Tibial nerve (tissue), 3 donors: ENCODE measurements at regions not wholly inside any gene's neighbourhood (a gene's known extent, or its start where the extent isn't known, plus 50 kb on each side); places are given as distances from the start of the nearest gene placed in this dataset.
"Not testable (repeated sequence)": the region's sequence is repeated elsewhere in the genome, so short reads cannot be mapped to it uniquely, and the experiment has no call there.

Experiments
- POLR2A ChIP-seq, 2 donors: fragments of 450-650 bp; IDR thresholded peaks; one replicate each; pipeline ENCODE4 v1.6.1; 2017; ENCODE audit warnings: antibody characterized with exemption in 2 of 2, mild to moderate bottlenecking in 2 of 2, moderate library complexity in 2 of 2
- TF ChIP-seq, protein P1 (sequence below), 5 experiments: fragments of 200-600 bp in 3 of 5; fragments of 450-650 bp in 2 of 5; sonication (generic) in 3 of 5; IDR thresholded peaks; one replicate each; pipeline ENCODE4 v1.5.1; 2016 to 2019; ENCODE audit warnings: antibody characterized with exemption in 5 of 5, mild to moderate bottlenecking in 3 of 5, moderate library complexity in 2 of 5

DNA sequence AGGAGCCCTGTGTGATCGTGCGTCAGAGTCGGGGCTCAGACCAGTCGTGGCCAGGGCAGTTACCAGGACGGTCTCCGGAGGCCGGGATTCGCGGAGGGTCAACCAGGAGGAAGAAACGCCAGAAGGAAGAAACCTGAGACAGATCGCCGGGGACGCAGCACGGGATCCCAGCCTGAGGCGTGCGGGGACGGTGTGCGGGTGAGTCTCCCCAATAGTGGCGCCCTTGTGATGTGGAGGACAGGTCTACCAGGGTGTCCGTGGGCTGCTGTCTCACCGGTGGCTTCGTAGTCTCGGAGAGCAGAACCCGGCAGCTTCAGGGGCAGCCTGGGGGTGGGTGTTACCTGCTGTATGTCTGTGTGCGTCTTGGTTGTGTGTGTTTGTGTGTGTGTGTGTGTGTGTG is 1399.1 kb upstream of the PCDH10 start:
- TF ChIP-seq, protein P1, sequence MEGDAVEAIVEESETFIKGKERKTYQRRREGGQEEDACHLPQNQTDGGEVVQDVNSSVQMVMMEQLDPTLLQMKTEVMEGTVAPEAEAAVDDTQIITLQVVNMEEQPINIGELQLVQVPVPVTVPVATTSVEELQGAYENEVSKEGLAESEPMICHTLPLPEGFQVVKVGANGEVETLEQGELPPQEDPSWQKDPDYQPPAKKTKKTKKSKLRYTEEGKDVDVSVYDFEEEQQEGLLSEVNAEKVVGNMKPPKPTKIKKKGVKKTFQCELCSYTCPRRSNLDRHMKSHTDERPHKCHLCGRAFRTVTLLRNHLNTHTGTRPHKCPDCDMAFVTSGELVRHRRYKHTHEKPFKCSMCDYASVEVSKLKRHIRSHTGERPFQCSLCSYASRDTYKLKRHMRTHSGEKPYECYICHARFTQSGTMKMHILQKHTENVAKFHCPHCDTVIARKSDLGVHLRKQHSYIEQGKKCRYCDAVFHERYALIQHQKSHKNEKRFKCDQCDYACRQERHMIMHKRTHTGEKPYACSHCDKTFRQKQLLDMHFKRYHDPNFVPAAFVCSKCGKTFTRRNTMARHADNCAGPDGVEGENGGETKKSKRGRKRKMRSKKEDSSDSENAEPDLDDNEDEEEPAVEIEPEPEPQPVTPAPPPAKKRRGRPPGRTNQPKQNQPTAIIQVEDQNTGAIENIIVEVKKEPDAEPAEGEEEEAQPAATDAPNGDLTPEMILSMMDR (IDR thresholded peaks at IDR 0.05): not testable (repeated sequence)
- TF ChIP-seq POLR2A (IDR thresholded peaks at IDR 0.05): not testable (repeated sequence)
